A673 (cell line): ENCODE measurements at regions not wholly inside any gene's neighbourhood (a gene's known extent, or its start where the extent isn't known, plus 50 kb on each side); places are given as distances from the start of the nearest gene placed in this dataset.

Experiments used
- EZH2 ChIP-seq: fragments of 200-600 bp; sonication (generic); IDR thresholded peaks from 2 replicates; pipeline ENCODE4 v1.6.1; 2017; ENCODE audit warnings: borderline replicate concordance, low read depth, mild to moderate bottlenecking, mixed read lengths, antibody characterized with exemption, low read length; ENCODE audit not compliant: poor library complexity, severe bottlenecking
- TF ChIP-seq, protein P1 (sequence below): fragments of 300-800, 200-600 bp; sonication (generic); conservative IDR thresholded peaks from 2 replicates; pipeline ENCODE4 v1.5.1; 2017; ENCODE audit warnings: low read depth, mild to moderate bottlenecking, antibody characterized with exemption, low read length, moderate library complexity, mixed read lengths

DNA sequence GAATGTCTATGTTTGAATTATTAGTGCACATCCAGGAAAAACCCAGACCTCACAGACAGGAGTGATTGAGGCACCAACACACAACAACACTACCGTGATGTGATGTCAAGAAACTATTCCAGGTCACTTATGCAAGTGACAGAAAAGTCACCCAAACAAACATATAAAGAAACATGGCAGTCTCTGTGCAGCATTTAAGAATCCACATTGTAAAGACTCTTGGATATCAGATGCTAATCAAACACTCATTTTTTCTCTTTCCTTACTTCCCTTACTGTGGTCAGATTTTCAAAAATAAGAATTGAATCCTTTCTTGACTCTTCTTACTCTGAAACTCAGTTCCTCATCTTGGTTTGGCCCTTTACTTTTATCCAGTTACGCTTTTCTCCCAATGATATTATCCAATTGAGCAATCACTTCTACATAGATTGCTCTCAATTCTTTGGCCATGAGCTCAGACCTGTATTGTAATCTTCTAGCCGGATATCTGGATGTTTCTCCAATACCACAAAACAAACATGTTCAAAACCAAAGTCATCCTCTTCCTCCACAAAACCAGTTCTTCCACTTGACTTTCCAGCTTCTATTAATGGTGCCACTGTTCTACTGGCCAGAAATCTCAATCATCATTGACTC, 115.4 kb downstream of the DUSP6 start:
- TF ChIP-seq, protein P1, sequence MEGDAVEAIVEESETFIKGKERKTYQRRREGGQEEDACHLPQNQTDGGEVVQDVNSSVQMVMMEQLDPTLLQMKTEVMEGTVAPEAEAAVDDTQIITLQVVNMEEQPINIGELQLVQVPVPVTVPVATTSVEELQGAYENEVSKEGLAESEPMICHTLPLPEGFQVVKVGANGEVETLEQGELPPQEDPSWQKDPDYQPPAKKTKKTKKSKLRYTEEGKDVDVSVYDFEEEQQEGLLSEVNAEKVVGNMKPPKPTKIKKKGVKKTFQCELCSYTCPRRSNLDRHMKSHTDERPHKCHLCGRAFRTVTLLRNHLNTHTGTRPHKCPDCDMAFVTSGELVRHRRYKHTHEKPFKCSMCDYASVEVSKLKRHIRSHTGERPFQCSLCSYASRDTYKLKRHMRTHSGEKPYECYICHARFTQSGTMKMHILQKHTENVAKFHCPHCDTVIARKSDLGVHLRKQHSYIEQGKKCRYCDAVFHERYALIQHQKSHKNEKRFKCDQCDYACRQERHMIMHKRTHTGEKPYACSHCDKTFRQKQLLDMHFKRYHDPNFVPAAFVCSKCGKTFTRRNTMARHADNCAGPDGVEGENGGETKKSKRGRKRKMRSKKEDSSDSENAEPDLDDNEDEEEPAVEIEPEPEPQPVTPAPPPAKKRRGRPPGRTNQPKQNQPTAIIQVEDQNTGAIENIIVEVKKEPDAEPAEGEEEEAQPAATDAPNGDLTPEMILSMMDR = no peak
- TF ChIP-seq EZH2 = no peak
